ENCODE measurements at regions not wholly inside any gene's neighbourhood (a gene's known extent, or its start where the extent isn't known, plus 50 kb on each side); places are given as distances from the start of the nearest gene placed in this dataset.

- no peak for TF ChIP-seq CBX3 (IDR thresholded peaks at IDR 0.05; ENCODE audit: borderline replicate concordance, low read depth)
Observed at GRCh38 chr2:31735716-31736115, 155.0 kb upstream of the SRD5A2 start (continued).

- Histone ChIP-seq H3K4me2 (ENCODE audit: control insufficient read depth, insufficient read depth) (no peak overlapping the region), H3K27ac (ENCODE audit: control insufficient read depth, insufficient read depth) (no peak overlapping the region), H4K20me1 (ENCODE audit: control insufficient read depth, insufficient read depth) (no peaks in the 10 kb centered on the region), H2AFZ (ENCODE audit: control insufficient read depth, low read depth, low read length) (no peak overlapping the region; the same call in 1 of the 2 replicates), H3K9me3 (replicated peaks; ENCODE audit: control insufficient read depth, insufficient read depth, low read length) (no peaks in the 10 kb centered on the region), H3K36me3 (ENCODE audit: control insufficient read depth in 2 of 2, insufficient read depth in 2 of 2, low read length in 1 of 2) (no peaks in the 10 kb centered on the region), H3K79me2 (ENCODE audit: control insufficient read depth, insufficient read depth, low read length) (no peaks in the 10 kb centered on the region), H3K9ac (ENCODE audit: control insufficient read depth, insufficient read depth, low read length) (no peak overlapping the region), H3K4me3 (no peak overlapping the region), H3K4me1 (ENCODE audit: control insufficient read depth, insufficient read depth, low read length) (no peaks in the 10 kb centered on the region), H3K27me3 (replicated peaks in 1 of 2; ENCODE audit: control insufficient read depth in 2 of 2, insufficient read depth in 2 of 2, low read length in 1 of 2) (no peaks in the 10 kb centered on the region)
- peak; percentile 91 for ATAC-seq
- ChIA-PET SMC1A (ENCODE audit: uncharacterized antibody, unreplicated experiment) (interaction anchor here (1.4 to 1.9 kb wide), 2 partner anchors 43 to 107 kb away, joined by 3 to 4 read pairs; no protein-coding TSS in a partner anchor), CTCF (interaction anchor here (1.0 to 1.5 kb wide), 5 partner anchors 15 to 1018 kb away, joined by 3 to 5 read pairs (median 3); no protein-coding TSS in a partner anchor), RAD21 (ENCODE audit: unreplicated experiment) (interaction anchor here (0.8 to 0.9 kb wide), 2 partner anchors 158 to 351 kb away, joined by 3 read pairs; no protein-coding TSS in a partner anchor), POLR2A (no interaction called here)
- 20% methylated on average over 5 of the region's 5 CpGs for WGBS (ENCODE audit: insufficient coverage, insufficient replicate concordance, low lambda C conversion rate, missing lambda C conversion rate)
- FAIRE-seq: peak; percentile 92
- in situ Hi-C loops (cut with MboI): no loop called here
- DNase-seq (ENCODE audit: low read depth, low spot score): peak; percentile 12
- TF ChIP-seq KAT2A (conservative IDR thresholded peaks at IDR 0.05; ENCODE audit: control insufficient read depth, low read depth, low read length) (no peak), RAD21 (IDR thresholded peaks at IDR 0.05; ENCODE audit: insufficient read depth, low read depth, low read length) (peak; percentile 44; the same call in 1 of the 2 replicates), RUNX3 (IDR thresholded peaks at IDR 0.05; ENCODE audit: low read length) (peak; percentile 58; the same call in 1 of the 2 replicates), CTCF (IDR thresholded peaks at IDR 0.05 in 2 of 3, conservative IDR thresholded peaks at IDR 0.05 in 1 of 3; ENCODE audit: control insufficient read depth in 2 of 3, extremely low read depth in 1 of 3, insufficient read depth in 1 of 3, low read depth in 3 of 3, low read length in 3 of 3) (peak; percentile 50 to 64 (median 55)), SREBF1 (IDR thresholded peaks at IDR 0.05; ENCODE audit: low read length) (no peak), HDAC2 (IDR thresholded peaks at IDR 0.05) (no peak)
- intact Hi-C loops (cut with micrococcal nuclease; ENCODE audit: unreplicated experiment): loop anchor here (10.0 kb wide), 1 partner anchor 1015 kb away; no protein-coding TSS in a partner anchor
- BruUV-seq (replicated peaks): no TSS peak
Observed at GRCh38 chr2:31729442-31730092, 148.8 kb upstream of the SRD5A2 start.

Measured in GM12878 (cell line).